AG04450 (cell line): ENCODE measurements at regions not wholly inside any gene's neighbourhood (a gene's known extent, or its start where the extent isn't known, plus 50 kb on each side); places are given as distances from the start of the nearest gene placed in this dataset.

ENCODE experiments used
- CTCF ChIA-PET: fragments of 300-600, 350-600 bp; formaldehyde crosslinking; extraction: SDS; loops from one replicate; lab custom pipeline; 2022; ENCODE audit warnings: antibody characterized with exemption, inconsistent platforms; lab: Charles Lee
- POLR2A ChIA-PET: fragments of 350-600 bp; formaldehyde crosslinking; extraction: SDS; loops from one replicate; lab custom pipeline; 2021; ENCODE audit warnings: antibody characterized with exemption, inconsistent platforms; lab: Yijun Ruan, JAX
- DNase-seq: peaks from one replicate; pipeline ENCODE4 v3.0.0-alpha.2; 2011; ENCODE audit warnings: low read depth, low spot score
- H3K27ac ChIP-seq: one replicate; pipeline ENCODE4 v1.5.1; 2012; ENCODE audit warnings: low read depth, low read length, control low read depth
- H3K27me3 ChIP-seq: one replicate; pipeline ENCODE4 v1.6.0; 2012; ENCODE audit warnings: low read length; ENCODE audit not compliant: control insufficient read depth, insufficient read depth
- H3K4me3 ChIP-seq: 2 replicates; pipeline ENCODE4 v1.5.1; 2011; ENCODE audit warnings: mild to moderate bottlenecking, low read depth, low read length, control low read depth
- H3K9me3 ChIP-seq: 2 replicates; pipeline ENCODE4 v1.5.1; 2012; ENCODE audit warnings: low read length; ENCODE audit not compliant: control insufficient read depth, insufficient read depth
- CTCF ChIP-seq: IDR thresholded peaks from 2 replicates; pipeline ENCODE4 v1.5.1; 2011; ENCODE audit warnings: low read depth, low read length, control low read depth, inconsistent platforms

- Histone ChIP-seq H3K9me3 (no peaks in the 10 kb centered on the region; the same call in none of the 2 replicates), H3K27me3 (no peaks in the 10 kb centered on the region), H3K4me3 (no peak overlapping the region), H3K27ac (no peak overlapping the region)
- CTCF ChIA-PET = interaction anchor here (0.9 to 1.0 kb wide), 2 partner anchors 20 to 30 kb away, joined by 3 read pairs; no protein-coding TSS in a partner anchor
- no peak for TF ChIP-seq CTCF
- POLR2A ChIA-PET = interaction anchor here (0.6 kb wide), 1 partner anchor 27 kb away, joined by 3 read pairs; no protein-coding TSS in a partner anchor
- no peak for DNase-seq
Observed at GRCh38 chr9:107755246-107755645, 265.7 kb upstream of the KLF4 start.

GRCh38 chr9:107751567-107752210 is 262.1 kb upstream of the KLF4 start:
- ChIA-PET POLR2A (interaction anchor here (0.5 to 1.7 kb wide), 3 partner anchors 17 to 262 kb away, joined by 4 to 5 read pairs (median 5); partner anchors contain the start of gene KLF4), CTCF (interaction anchor here (0.8 kb wide), 1 partner anchor 264 kb away, joined by 3 read pairs; no protein-coding TSS in a partner anchor)
- DNase-seq = no peak
- Histone ChIP-seq H3K9me3 (no peaks in the 10 kb centered on the region), H3K4me3 (no peak overlapping the region), H3K27me3 (no peaks in the 10 kb centered on the region), H3K27ac (peak overlapping the region; percentile 54)
- no peak for TF ChIP-seq CTCF

- TF ChIP-seq CTCF = no peak
- POLR2A ChIA-PET = interaction anchor here (0.5 to 1.7 kb wide), 3 partner anchors 16 to 261 kb away, joined by 4 to 5 read pairs (median 5); partner anchors contain the start of gene KLF4
- CTCF ChIA-PET = interaction anchor here (1.3 kb wide), 1 partner anchor 17 kb away, joined by 4 read pairs; no protein-coding TSS in a partner anchor
- peak; percentile 96 for DNase-seq
- H3K27me3 ChIP-seq = no peaks in the 10 kb centered on the region
- H3K4me3 ChIP-seq = no peak overlapping the region
- peak overlapping the region; percentile 97 for H3K27ac ChIP-seq
- no peaks in the 10 kb centered on the region for H3K9me3 ChIP-seq
Observed at GRCh38 chr9:107750741-107751566, 261.4 kb upstream of the KLF4 start.

GRCh38 chr9:107749787-107750444 is 260.3 kb upstream of the KLF4 start:
- peak overlapping the region; percentile 97 for H3K27ac ChIP-seq
- H3K4me3 ChIP-seq = no peak overlapping the region
- peak; percentile 85 for DNase-seq
- TF ChIP-seq CTCF = no peak
- CTCF ChIA-PET = interaction anchor here (1.3 kb wide), 1 partner anchor 16 kb away, joined by 4 read pairs; no protein-coding TSS in a partner anchor
- H3K27me3 ChIP-seq = no peaks in the 10 kb centered on the region
- POLR2A ChIA-PET = interaction anchor here (1.0 to 1.1 kb wide), 2 partner anchors 13 to 249 kb away, joined by 3 to 4 read pairs; no protein-coding TSS in a partner anchor
- no peaks in the 10 kb centered on the region for H3K9me3 ChIP-seq
